Endothelial cell of umbilical vein (primary cell): ENCODE measurements at regions not wholly inside any gene's neighbourhood (a gene's known extent, or its start where the extent isn't known, plus 50 kb on each side); places are given as distances from the start of the nearest gene placed in this dataset.

ENCODE experiments used
- BruUV-seq: library from RNA; stranded (reverse); fragments of 400-500 nt; replicated peaks from 2 replicates; lab custom pipeline; 2021; lab: Mats Ljungman, UMichigan
- CTCF ChIA-PET: fragments of 300-600, 350-600 bp; sonication (Branson Sonifier 250); formaldehyde crosslinking; loops from one replicate; lab custom pipeline; 2021; ENCODE audit warnings: antibody characterized with exemption, inconsistent platforms; lab: Charles Lee
- POLR2A ChIA-PET: fragments of 300-600, 350-600 bp; sonication (Branson Sonifier 250); formaldehyde crosslinking; loops from one replicate; lab custom pipeline; 2021; ENCODE audit warnings: antibody characterized with exemption, inconsistent platforms; lab: Charles Lee
- DNase-seq: peaks from one replicate; pipeline ENCODE4 v3.0.0-alpha.2; 2011; ENCODE audit warnings: low read depth, low spot score
- FAIRE-seq: peaks from 2 replicates; lab custom pipeline; 2011; peaks lifted over from hg19 to GRCh38; lab: Jason Lieb, UNC
- H2AFZ ChIP-seq: 2 replicates; pipeline ENCODE4 v1.6.0; 2012; ENCODE audit warnings: low read depth, low read length, control low read depth, inconsistent platforms
- H3K27ac ChIP-seq: 2 replicates; pipeline ENCODE4 v1.5.1; 2011; ENCODE audit warnings: low read depth, mild to moderate bottlenecking, control low read depth, low read length, moderate library complexity; ENCODE audit not compliant: insufficient read depth
- H3K27me3 ChIP-seq, 2 experiments: 2 replicates each; pipeline versions ENCODE4 v1.6.0 to v1.6.1; 2011; ENCODE audit warnings: low read length in 2 of 2, mixed read lengths in 1 of 2; ENCODE audit not compliant: control insufficient read depth in 2 of 2, insufficient read depth in 2 of 2
- H3K36me3 ChIP-seq, 2 experiments: 2 replicates in 1 of 2; 3 replicates in 1 of 2; pipeline ENCODE4 v1.5.1; 2011; ENCODE audit warnings: low read length in 2 of 2, mild to moderate bottlenecking in 1 of 2, moderate library complexity in 1 of 2; ENCODE audit not compliant: control insufficient read depth in 2 of 2, insufficient read depth in 2 of 2; ENCODE audit errors: extremely low read depth in 1 of 2
- H3K4me1 ChIP-seq: 3 replicates; pipeline ENCODE4 v1.5.1; 2011; ENCODE audit warnings: mild to moderate bottlenecking, low read length; ENCODE audit not compliant: control insufficient read depth, insufficient read depth; ENCODE audit errors: extremely low read depth
- H3K4me2 ChIP-seq: 2 replicates; pipeline ENCODE4 v1.6.1; 2011; ENCODE audit warnings: low read length, control low read depth, mixed read lengths; ENCODE audit not compliant: insufficient read depth
- H3K4me3 ChIP-seq, 3 experiments: fragments of 200-600 bp in 1 of 3; sonication (generic), shearing (Covaris generic) in 1 of 3; replicated peaks in 1 of 3; 2 replicates each; pipeline ENCODE4 v1.5.1; 2011 to 2016; ENCODE audit warnings: control low read depth in 3 of 3, low read length in 3 of 3, mild to moderate bottlenecking in 2 of 3, inconsistent platforms in 1 of 3, low read depth in 1 of 3, moderate library complexity in 1 of 3; ENCODE audit not compliant: insufficient read depth in 1 of 3
- H3K79me2 ChIP-seq: 2 replicates; pipeline ENCODE4 v1.6.0; 2012; ENCODE audit warnings: low read length, inconsistent platforms; ENCODE audit not compliant: control insufficient read depth, insufficient read depth
- H3K9ac ChIP-seq: replicated peaks from 2 replicates; pipeline ENCODE3; 2011; ENCODE audit warnings: low read length, control low read depth; ENCODE audit not compliant: insufficient read depth; ENCODE audit errors: extremely low read depth
- H3K9me1 ChIP-seq: replicated peaks from 3 replicates; pipeline ENCODE4 v1.6.0; 2011; ENCODE audit warnings: mild to moderate bottlenecking, low read length; ENCODE audit not compliant: control insufficient read depth, insufficient read depth; ENCODE audit errors: extremely low read depth
- H3K9me3 ChIP-seq: replicated peaks from 2 replicates; pipeline ENCODE4 v1.5.1; 2012; ENCODE audit warnings: low read length, inconsistent platforms; ENCODE audit not compliant: control insufficient read depth, insufficient read depth
- H4K20me1 ChIP-seq: replicated peaks from 2 replicates; pipeline ENCODE3; 2011; ENCODE audit warnings: mild to moderate bottlenecking, low read length; ENCODE audit not compliant: control insufficient read depth, insufficient read depth; ENCODE audit errors: extremely low read depth
- CTCF ChIP-seq, 2 donors: IDR thresholded peaks; 1 replicate in 1 of 2; 2 replicates in 1 of 2; pipeline ENCODE4 v1.5.1; 2011; ENCODE audit warnings: low read length in 2 of 2, mild to moderate bottlenecking in 2 of 2, moderate library complexity in 2 of 2, control low read depth in 1 of 2, inconsistent platforms in 1 of 2, low read depth in 1 of 2; ENCODE audit not compliant: insufficient read depth in 1 of 2; ENCODE audit errors: extremely low read depth in 1 of 2
- EZH2 ChIP-seq: IDR thresholded peaks from 2 replicates; pipeline ENCODE4 v1.6.1; 2012; ENCODE audit warnings: borderline replicate concordance, low read depth, mild to moderate bottlenecking, moderate library complexity, low read length, inconsistent platforms; ENCODE audit not compliant: severe bottlenecking
- FOS ChIP-seq: IDR thresholded peaks from 2 replicates; pipeline ENCODE4 v1.6.1; 2011; ENCODE audit warnings: mild to moderate bottlenecking, low read length, moderate library complexity, borderline replicate concordance; ENCODE audit not compliant: insufficient read depth
- GATA2 ChIP-seq: IDR thresholded peaks from 2 replicates; pipeline ENCODE4 v1.7.0; 2011; ENCODE audit warnings: low read depth, mild to moderate bottlenecking, moderate library complexity, mixed read lengths, low read length; ENCODE audit not compliant: insufficient read length, insufficient read depth
- JUN ChIP-seq: IDR thresholded peaks from 2 replicates; pipeline ENCODE4 v1.6.1; 2011; ENCODE audit warnings: borderline replicate concordance, low read depth; ENCODE audit not compliant: insufficient read length, insufficient read depth
- MAX ChIP-seq: IDR thresholded peaks from 2 replicates; pipeline ENCODE4 v1.6.1; 2011; ENCODE audit not compliant: insufficient read depth, insufficient read length
- MYC ChIP-seq: IDR thresholded peaks from one replicate; pipeline ENCODE4 v1.6.1; 2011; ENCODE audit warnings: mild to moderate bottlenecking, low read depth, low read length
- POLR2A ChIP-seq: IDR thresholded peaks from 2 replicates; pipeline ENCODE4 v1.6.1; 2012; ENCODE audit warnings: low read depth, mild to moderate bottlenecking, control low read depth, low read length
- POLR2AphosphoS5 ChIP-seq: IDR thresholded peaks from 2 replicates; pipeline ENCODE4 v1.6.1; 2012; ENCODE audit warnings: low read depth, mild to moderate bottlenecking, control low read depth, low read length, moderate library complexity; ENCODE audit not compliant: insufficient read depth
- dilution Hi-C: fragments of 300-500 bp; cut with MboI; formaldehyde crosslinking; loops from one replicate; pipeline ENCODE4 v1.15.0; 2019; ENCODE audit warnings: low sequenced_read_pairs; ENCODE audit not compliant: extremely low pct_ligation_motif_present
- intact Hi-C: fragments of 100-400 bp; cut with micrococcal nuclease; formaldehyde crosslinking; loops from one replicate; pipeline ENCODE4 v1.10.0; 2022

GRCh38 chr1:29739176-29739575 is 502.9 kb downstream of the PTPRU start:
- Histone ChIP-seq H3K36me3 (no peaks in the 10 kb centered on the region), H2AFZ (no peak overlapping the region), H3K27ac (no peak overlapping the region), H3K4me1 (no peaks in the 10 kb centered on the region), H4K20me1 (no peaks in the 10 kb centered on the region), H3K27me3 (no peaks in the 10 kb centered on the region), H3K9me3 (no peaks in the 10 kb centered on the region), H3K4me3 (no peak overlapping the region), H3K79me2 (no peaks in the 10 kb centered on the region), H3K9ac (no peak overlapping the region), H3K4me2 (no peak overlapping the region), H3K9me1 (no peaks in the 10 kb centered on the region)
- CTCF ChIA-PET, result no interaction called here
- dilution Hi-C loops (no loop called here), intact Hi-C loops (no loop called here)
- BruUV-seq, result no TSS peak
- DNase-seq (no peak), FAIRE-seq (no peak)
- POLR2A ChIA-PET, result no interaction called here
- TF ChIP-seq MYC (no peak), POLR2A (no peak), EZH2 (no peak), MAX (no peak), GATA2 (no peak), FOS (no peak), JUN (no peak), CTCF (IDR thresholded peaks at IDR 0.05; ENCODE audit: extremely low read depth in 1 of 2, insufficient read depth in 1 of 2, low read depth in 1 of 2, low read length in 2 of 2) (no peak), POLR2AphosphoS5 (no peak)
